ENCODE measurements at regions not wholly inside any gene's neighbourhood (a gene's known extent, or its start where the extent isn't known, plus 50 kb on each side); places are given as distances from the start of the nearest gene placed in this dataset.

GRCh38 chr2:195606179-195606578 is 50.8 kb upstream of the SLC39A10 start:
- no peak for DNase-seq

DNA sequence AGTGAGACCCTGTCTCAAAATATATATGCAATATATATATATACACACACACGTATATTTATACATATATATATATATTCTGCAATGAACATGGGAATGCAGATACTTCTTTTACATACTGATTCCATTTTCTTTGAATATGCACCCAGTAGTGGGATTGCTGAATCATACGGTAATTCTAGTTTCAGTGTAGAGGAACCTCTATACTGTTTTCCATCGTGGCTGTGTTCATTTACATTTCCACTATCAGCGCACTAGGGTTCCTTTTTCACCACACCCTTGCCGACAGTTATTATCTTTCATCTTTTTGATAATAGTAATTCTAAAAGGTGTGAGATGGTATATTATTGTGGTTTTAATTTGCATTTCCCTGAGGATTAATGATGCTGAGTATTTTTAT is 52.3 kb upstream of the SLC39A10 start:
- DNase-seq, result no peak

GRCh38 chr2:195603998-195604397 is 53.0 kb upstream of the SLC39A10 start:
- DNase-seq, result no peak

DNA sequence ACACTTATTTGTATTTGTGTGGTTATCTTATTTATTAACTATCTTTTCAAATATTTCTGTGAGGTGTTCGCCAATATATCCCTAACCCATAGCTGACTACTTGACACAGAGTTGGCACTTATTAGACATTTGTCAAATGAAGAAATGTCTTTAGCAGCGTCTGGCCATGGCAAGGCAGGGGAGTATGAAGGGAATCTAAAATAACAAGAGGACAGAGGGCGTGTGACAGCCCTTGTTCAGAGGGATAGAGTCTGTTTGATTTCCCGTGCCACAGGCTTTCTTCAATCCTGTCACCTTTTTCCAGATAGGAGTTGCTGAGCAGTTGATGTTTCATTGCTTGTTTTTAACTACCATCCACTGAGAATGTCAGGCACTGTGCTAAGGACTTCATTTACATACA is 53.6 kb upstream of the SLC39A10 start:
- DNase-seq, result no peak

GRCh38 chr2:195602687-195603086 is 54.3 kb upstream of the SLC39A10 start:
- no peak for DNase-seq

GRCh38 chr2:195601361-195601760 is 55.7 kb upstream of the SLC39A10 start:
- no peak for DNase-seq

- no peak for DNase-seq
Measured at GRCh38 chr2:195600778-195601177, 56.2 kb upstream of the SLC39A10 start.

DNA sequence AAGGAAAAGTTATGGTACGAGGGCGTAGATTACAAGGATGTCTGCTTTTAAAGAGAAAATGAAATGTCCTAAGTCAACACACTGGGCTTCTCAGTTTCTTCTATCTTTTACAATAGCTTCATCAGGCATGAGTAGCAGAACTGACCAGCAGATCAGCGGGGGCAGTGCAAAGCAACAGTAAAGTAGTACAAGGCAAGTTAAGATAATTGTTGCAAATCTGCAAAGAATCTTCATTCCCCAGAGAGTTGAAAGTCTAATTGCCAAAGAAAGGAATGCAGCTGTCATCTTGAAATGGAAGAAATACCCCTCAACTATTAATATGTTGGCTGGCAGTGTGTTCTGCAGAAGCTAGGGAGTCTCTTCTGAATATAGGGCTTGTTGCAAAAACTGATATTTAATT is 60.2 kb upstream of the SLC39A10 start:
- DNase-seq, result no peak

DNA sequence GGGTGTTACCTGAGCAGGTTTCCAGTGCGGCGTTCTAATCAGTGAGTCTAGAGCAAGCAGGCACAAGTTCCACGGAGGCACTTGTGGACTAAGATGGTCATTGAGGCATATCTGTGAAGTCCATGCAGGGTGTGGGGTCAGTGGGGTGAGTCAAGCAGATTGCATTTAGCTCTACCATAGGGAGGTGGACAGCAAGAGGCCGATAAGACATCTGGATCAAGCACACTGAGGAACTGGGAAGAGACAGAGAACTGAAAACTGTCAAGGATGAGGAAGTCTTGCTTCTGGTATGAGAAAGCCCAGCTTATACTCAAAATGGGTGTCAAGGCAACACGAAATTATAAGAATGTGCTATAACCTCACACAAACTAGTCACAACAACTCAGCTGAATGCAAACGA is 61.2 kb upstream of the SLC39A10 start:
- no peak for DNase-seq

- no peak for DNase-seq
Measured at GRCh38 chr2:195594919-195595694, 61.9 kb upstream of the SLC39A10 start.

- DNase-seq, result no peak
Measured at GRCh38 chr2:195594248-195594647, 62.8 kb upstream of the SLC39A10 start.

DNA sequence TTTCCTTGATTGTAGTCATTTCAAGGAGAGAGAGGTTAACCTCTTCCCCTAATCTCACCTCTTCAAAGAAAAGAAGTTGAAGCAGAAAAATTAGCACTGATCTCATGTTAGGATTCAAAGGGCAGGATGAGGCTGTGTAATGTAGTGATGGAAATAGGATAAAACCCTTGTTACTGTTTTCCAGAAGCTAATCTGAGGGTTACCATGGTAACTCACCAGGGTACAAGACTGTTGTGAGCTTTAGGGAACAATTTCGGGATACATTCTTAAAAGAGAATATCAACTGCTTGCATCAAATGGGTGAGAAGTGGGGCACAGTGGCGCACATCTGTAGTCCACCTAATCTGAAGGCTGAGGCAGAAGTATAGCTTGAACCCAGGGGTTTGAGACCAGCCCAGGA is 64.9 kb upstream of the SLC39A10 start:
- no peak for DNase-seq

GRCh38 chr2:195590861-195591205 is 66.2 kb upstream of the SLC39A10 start:
- DNase-seq, result no peak

DNA sequence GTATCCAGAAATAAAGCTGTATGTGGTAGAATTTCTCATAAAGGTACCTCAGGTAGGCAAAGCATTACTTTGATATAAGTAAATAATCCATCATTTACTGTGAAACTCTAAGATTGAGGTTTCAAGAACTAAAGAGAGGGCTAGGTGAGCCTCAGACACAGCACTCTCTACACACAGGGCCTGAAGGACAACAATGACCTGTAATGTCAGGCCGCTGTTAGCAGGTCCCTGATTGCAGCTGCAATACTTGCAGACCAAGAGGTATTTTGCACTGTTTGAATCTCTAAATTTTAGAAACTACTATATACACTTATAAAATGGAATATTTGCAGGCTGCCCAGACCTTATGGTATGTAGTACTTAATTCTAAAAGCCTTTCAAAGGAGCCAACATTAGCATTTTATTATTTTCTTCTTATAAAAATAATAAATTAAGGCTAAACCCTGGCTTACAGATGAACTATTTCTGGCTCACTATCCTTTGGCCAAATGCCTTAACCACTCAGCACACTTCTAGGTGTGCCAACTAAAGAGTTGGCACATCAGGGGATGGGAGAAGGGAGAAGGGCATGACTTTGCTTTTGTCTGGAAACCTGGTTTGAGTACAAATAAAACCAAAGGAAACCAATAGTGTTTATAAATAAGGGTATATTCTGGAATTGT is 66.7 kb upstream of the SLC39A10 start:
- DNase-seq, result no peak

GRCh38 chr2:195587966-195588365 is 69.1 kb upstream of the SLC39A10 start:
- DNase-seq, result no peak

GRCh38 chr2:195586062-195586714 is 70.8 kb upstream of the SLC39A10 start:
- DNase-seq, result no peak

GRCh38 chr2:195582188-195582587 is 74.8 kb upstream of the SLC39A10 start:
- DNase-seq, result no peak

DNA sequence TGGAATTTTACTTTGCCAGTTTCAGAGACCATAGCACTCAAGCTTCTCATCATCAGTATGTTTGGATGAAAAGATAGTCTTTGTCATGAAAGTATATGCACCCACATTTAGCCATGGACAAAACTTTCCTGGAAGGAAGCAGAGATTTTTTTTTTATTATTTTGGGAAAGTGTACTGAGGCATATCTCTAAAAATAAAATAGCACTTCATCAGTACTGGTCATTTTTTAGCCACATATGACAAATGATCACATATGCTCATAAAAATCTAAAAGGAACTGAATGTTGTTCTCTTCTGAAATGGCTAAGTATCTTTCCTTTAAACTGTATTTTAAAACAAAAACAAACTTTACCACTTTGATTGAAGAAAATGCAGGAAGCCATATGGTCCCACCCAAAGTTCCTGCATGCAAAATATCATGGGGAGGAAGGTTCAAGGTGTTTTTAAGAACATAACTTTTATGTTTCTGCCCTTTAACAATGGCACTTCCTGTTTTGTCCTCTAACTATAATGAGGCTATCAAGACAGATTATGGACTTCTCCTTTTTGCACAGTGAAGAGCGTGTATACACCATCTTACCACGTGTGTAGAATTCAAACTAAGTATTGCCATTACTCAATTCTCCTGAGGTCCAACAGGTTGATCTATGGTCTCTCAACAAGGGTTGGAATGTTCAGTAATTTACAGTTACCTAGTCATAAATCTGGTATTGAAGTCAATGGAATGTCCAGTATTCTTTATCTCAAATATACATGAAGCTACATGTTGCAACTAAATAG is 77.1 kb upstream of the SLC39A10 start:
- no peak for DNase-seq

- DNase-seq, result peak; percentile 33
Measured at GRCh38 chr2:195575879-195576401, 81.1 kb upstream of the SLC39A10 start.

GRCh38 chr2:195575016-195575415 is 82.0 kb upstream of the SLC39A10 start:
- no peak for DNase-seq

- no peak for DNase-seq
Measured at GRCh38 chr2:195574312-195574711, 82.7 kb upstream of the SLC39A10 start.

GRCh38 chr2:195572895-195573683 is 83.9 kb upstream of the SLC39A10 start:
- no peak for DNase-seq
